Skin epidermis (tissue), 12 donors: ENCODE measurements at regions not wholly inside any gene's neighbourhood (a gene's known extent, or its start where the extent isn't known, plus 50 kb on each side); places are given as distances from the start of the nearest gene placed in this dataset.
"Not testable (repeated sequence)": the region's sequence is repeated elsewhere in the genome, so short reads cannot be mapped to it uniquely, and the experiment has no call there.

ENCODE experiments used
- H3K27ac ChIP-seq, 21 experiments: fragments of 200-600 bp; sonication (generic) in 11 of 21; one replicate each; pipeline ENCODE4 v1.5.0; 2020; ENCODE audit warnings: mild to moderate bottlenecking in 3 of 21, inconsistent platforms in 2 of 21, moderate library complexity in 2 of 21
- H3K4me3 ChIP-seq, 7 experiments: fragments of 200-600 bp; sonication (generic) in 2 of 7; one replicate each; pipeline ENCODE4 v1.5.0; 2020; ENCODE audit warnings: inconsistent platforms in 2 of 7, mild to moderate bottlenecking in 2 of 7, moderate library complexity in 1 of 7

- H3K27ac ChIP-seq, result no peak overlapping the region
Measured at GRCh38 chr6:85913001-85913400, 270.3 kb upstream of the SYNCRIP start.

DNA sequence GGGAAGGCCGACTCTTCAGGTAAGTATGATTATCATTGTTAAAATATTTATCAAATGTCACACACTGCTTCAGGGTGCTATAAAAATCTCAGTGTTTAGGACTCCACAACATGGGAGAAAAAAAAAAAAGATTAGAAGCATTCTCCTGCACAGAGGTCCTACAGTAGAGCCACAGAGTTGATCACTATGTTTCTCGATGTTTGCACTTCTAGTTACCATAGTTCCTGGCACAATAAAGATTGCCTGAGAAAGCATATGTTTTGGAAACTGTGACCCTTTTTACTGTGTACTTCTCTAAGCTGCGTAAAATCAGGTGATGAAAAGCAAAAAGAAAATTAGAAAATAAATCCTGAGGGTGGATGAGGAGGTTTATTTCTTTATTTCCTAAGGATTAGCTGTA, 269.9 kb upstream of the SYNCRIP start:
- Histone ChIP-seq H3K4me3 (no peak overlapping the region), H3K27ac (no peak overlapping the region)

More at GRCh38 chr6:85913001-85913400, 270.3 kb upstream of the SYNCRIP start:
- H3K4me3 ChIP-seq, result no peak overlapping the region

GRCh38 chr6:85911067-85911466, 268.4 kb upstream of the SYNCRIP start:
- H3K4me3 ChIP-seq, result no peak overlapping the region
- no peak overlapping the region for H3K27ac ChIP-seq

- not testable (repeated sequence) for H3K4me3 ChIP-seq, H3K27ac ChIP-seq
Measured at GRCh38 chr6:85908120-85908519, 265.4 kb upstream of the SYNCRIP start.

GRCh38 chr6:85892346-85892745, 249.7 kb upstream of the SYNCRIP start:
- Histone ChIP-seq H3K4me3 (no peak overlapping the region), H3K27ac (no peak overlapping the region)

GRCh38 chr6:85887461-85887860, 244.8 kb upstream of the SYNCRIP start:
- H3K4me3 ChIP-seq, result no peak overlapping the region
- H3K27ac ChIP-seq, result no peak overlapping the region

DNA sequence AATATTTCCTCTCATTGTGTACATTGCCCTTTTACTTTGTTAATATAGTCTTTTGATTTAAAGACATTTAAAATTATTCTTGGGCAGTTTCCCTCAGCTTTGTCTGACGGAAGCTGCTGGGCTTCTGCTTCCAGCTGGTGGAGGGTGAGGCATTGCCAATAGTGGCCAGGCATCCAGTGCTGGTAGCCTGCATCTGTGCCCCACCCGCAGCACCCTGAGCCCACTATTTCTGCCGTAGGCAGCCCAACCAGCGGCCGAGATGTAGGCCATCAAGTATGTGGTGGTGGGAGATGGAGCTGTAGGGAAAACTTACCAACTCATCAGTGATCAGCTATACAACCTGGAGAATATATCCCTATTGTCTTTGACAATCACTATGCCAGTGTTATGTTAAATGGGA, 226.0 kb upstream of the SYNCRIP start:
- H3K4me3 ChIP-seq, result no peak overlapping the region
- no peak overlapping the region for H3K27ac ChIP-seq

- no peak overlapping the region for H3K27ac ChIP-seq
- H3K4me3 ChIP-seq, result no peak overlapping the region
Measured at GRCh38 chr6:85867595-85867994, 224.9 kb upstream of the SYNCRIP start.

- Histone ChIP-seq H3K4me3 (no peak overlapping the region), H3K27ac (peak overlapping the region in 1 of 21 experiments; percentile 41)
Measured at GRCh38 chr6:85866758-85867401, 224.2 kb upstream of the SYNCRIP start.

DNA sequence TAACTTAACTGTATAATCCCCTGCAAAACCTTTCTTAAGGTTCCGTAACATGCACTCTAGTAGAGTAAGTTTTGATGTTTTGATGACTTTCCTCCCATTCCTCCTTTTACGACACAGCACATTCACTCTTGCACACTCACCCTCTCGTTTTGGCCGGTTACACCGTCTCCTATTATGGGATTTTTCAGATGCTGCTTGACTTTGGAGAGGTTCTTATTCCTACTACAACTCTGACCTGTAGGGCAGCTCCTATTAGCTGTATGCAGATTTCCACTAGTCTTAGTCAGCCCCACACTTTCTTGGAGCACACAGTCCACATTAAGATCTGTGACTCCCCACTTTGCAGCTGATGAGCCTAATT, 223.7 kb upstream of the SYNCRIP start:
- H3K27ac ChIP-seq, result peak overlapping the region in 5 of 21 experiments; percentile 28 to 76 (median 59)
- H3K4me3 ChIP-seq, result peak overlapping the region in 5 of 7 experiments; percentile 10 to 42 (median 31)

- H3K4me3 ChIP-seq, result peak overlapping the region in 6 of 7 experiments; percentile 9 to 42 (median 27)
- H3K27ac ChIP-seq, result peak overlapping the region in 10 of 21 experiments; percentile 6 to 76 (median 49)
Measured at GRCh38 chr6:85865420-85866369, 223.0 kb upstream of the SYNCRIP start.

- Histone ChIP-seq H3K27ac (peak overlapping the region in 4 of 21 experiments; percentile 6 to 65 (median 25)), H3K4me3 (no peak overlapping the region)
Measured at GRCh38 chr6:85864453-85865401, 222.0 kb upstream of the SYNCRIP start.

GRCh38 chr6:85856235-85856634, 213.5 kb upstream of the SYNCRIP start:
- Histone ChIP-seq H3K27ac (no peak overlapping the region), H3K4me3 (no peak overlapping the region)

DNA sequence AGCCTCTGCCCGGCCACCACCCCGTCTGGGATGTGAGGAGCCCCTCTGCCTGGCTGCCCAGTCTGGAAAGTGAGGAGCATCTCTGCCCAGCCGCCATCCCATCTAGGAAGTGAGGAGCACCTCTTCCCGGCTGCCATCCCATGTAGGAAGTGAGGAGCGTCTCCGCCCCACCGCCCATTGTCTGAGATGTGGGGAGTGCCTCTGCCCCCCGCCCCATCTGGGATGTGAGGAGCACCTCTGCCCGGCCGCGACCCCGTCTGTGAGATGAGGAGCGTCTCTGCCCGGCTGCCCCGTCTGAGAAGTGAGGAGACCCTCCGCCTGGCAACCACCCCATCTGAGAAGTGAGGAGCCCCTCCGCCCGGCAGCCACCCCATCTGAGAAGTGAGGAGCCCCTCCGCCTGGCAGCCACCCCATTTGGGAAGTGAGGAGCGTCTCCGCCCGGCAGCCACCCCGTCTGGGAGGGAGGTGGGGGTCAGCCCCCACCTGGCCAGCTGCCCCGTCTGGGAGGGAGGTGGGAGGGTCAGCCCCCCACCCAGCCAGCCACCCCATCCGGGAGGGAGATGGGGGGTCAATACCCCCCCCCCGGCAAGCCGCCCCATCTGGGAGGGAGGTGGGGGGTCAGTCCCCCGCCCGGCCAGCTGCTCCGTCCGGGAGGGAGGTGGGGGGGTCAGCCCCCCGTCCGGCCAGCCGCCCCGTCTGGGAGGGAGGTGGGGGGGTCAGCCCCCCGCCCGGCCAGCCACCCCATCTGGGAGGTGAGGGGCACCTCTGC, 195.8 kb upstream of the SYNCRIP start:
- H3K4me3 ChIP-seq, H3K27ac ChIP-seq: not testable (repeated sequence)

DNA sequence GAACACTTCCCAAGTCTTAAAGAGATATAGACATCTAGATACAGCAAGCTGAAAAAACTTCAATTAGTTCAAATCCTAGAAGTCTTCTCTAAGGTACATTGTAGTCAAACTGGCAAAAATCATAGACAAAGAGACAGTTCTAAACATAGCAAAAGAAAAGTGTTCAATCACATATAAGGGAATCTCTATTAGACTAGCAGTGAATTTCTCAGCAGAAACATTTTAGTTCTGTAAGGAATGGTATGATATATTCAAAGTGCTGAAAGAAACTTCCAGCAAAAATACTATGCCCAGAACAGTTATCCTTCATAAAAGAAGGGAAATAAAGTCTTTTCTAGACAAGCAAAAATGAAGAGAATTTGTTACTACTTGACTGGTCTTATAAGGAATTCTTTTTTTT, 186.3 kb upstream of the SYNCRIP start:
- Histone ChIP-seq H3K4me3 (no peak overlapping the region), H3K27ac (no peak overlapping the region)

DNA sequence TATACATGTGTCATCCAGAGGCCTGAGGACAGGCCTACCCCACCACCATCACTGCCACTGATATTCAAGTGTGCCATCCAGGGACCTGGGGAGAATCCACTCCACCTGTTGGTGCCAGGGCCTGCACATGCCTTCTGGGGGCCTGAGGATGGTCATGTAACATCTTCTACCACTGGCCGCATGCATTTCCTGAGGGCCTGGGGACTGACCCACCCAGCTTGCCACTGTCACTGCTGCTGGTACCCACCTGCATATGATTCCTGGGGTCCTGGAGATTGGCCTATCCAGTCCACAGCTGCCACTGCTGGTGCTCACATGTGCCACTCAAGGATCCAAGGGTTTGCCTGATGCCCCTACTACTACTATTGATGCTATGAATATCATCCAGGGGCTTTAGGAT, 184.3 kb upstream of the SYNCRIP start:
- Histone ChIP-seq H3K27ac (no peak overlapping the region), H3K4me3 (no peak overlapping the region)

- no peak overlapping the region for H3K4me3 ChIP-seq
- H3K27ac ChIP-seq, result no peak overlapping the region
Measured at GRCh38 chr6:85824329-85824728, 181.6 kb upstream of the SYNCRIP start.

- Histone ChIP-seq H3K4me3 (no peak overlapping the region), H3K27ac (no peak overlapping the region)
Measured at GRCh38 chr6:85810558-85810957, 167.9 kb upstream of the SYNCRIP start.

- Histone ChIP-seq H3K4me3 (no peak overlapping the region), H3K27ac (no peak overlapping the region)
Measured at GRCh38 chr6:85803721-85804120, 161.0 kb upstream of the SYNCRIP start.
